ENCODE measurements at regions not wholly inside any gene's neighbourhood (a gene's known extent, or its start where the extent isn't known, plus 50 kb on each side); places are given as distances from the start of the nearest gene placed in this dataset.

- TF ChIP-seq, protein P1, sequence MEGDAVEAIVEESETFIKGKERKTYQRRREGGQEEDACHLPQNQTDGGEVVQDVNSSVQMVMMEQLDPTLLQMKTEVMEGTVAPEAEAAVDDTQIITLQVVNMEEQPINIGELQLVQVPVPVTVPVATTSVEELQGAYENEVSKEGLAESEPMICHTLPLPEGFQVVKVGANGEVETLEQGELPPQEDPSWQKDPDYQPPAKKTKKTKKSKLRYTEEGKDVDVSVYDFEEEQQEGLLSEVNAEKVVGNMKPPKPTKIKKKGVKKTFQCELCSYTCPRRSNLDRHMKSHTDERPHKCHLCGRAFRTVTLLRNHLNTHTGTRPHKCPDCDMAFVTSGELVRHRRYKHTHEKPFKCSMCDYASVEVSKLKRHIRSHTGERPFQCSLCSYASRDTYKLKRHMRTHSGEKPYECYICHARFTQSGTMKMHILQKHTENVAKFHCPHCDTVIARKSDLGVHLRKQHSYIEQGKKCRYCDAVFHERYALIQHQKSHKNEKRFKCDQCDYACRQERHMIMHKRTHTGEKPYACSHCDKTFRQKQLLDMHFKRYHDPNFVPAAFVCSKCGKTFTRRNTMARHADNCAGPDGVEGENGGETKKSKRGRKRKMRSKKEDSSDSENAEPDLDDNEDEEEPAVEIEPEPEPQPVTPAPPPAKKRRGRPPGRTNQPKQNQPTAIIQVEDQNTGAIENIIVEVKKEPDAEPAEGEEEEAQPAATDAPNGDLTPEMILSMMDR (conservative IDR thresholded peaks at IDR 0.05; ENCODE audit: low read length), result no peak
- no peak for TF ChIP-seq EZH2phosphoT487 (IDR thresholded peaks at IDR 0.05; ENCODE audit: borderline replicate concordance, low read depth, low read length)
These were observed 159.8 kb upstream of the SALL4 start for GRCh38 chr20:51961964-51962761.
